Endothelial cell of umbilical vein (primary cell): ENCODE measurements at regions not wholly inside any gene's neighbourhood (a gene's known extent, or its start where the extent isn't known, plus 50 kb on each side); places are given as distances from the start of the nearest gene placed in this dataset.

ENCODE experiments used
- BruUV-seq: library from RNA; stranded (reverse); fragments of 400-500 nt; replicated peaks from 2 replicates; lab custom pipeline; 2021; lab: Mats Ljungman, UMichigan
- CTCF ChIA-PET: fragments of 300-600, 350-600 bp; sonication (Branson Sonifier 250); formaldehyde crosslinking; loops from one replicate; lab custom pipeline; 2021; ENCODE audit warnings: antibody characterized with exemption, inconsistent platforms; lab: Charles Lee
- POLR2A ChIA-PET: fragments of 300-600, 350-600 bp; sonication (Branson Sonifier 250); formaldehyde crosslinking; loops from one replicate; lab custom pipeline; 2021; ENCODE audit warnings: antibody characterized with exemption, inconsistent platforms; lab: Charles Lee
- DNase-seq: peaks from one replicate; pipeline ENCODE4 v3.0.0-alpha.2; 2011; ENCODE audit warnings: low read depth, low spot score
- FAIRE-seq: peaks from 2 replicates; lab custom pipeline; 2011; peaks lifted over from hg19 to GRCh38; lab: Jason Lieb, UNC
- H2AFZ ChIP-seq: 2 replicates; pipeline ENCODE4 v1.6.0; 2012; ENCODE audit warnings: low read depth, low read length, control low read depth, inconsistent platforms
- H3K27ac ChIP-seq: 2 replicates; pipeline ENCODE4 v1.5.1; 2011; ENCODE audit warnings: low read depth, mild to moderate bottlenecking, control low read depth, low read length, moderate library complexity; ENCODE audit not compliant: insufficient read depth
- H3K27me3 ChIP-seq, 2 experiments: 2 replicates each; pipeline versions ENCODE4 v1.6.0 to v1.6.1; 2011; ENCODE audit warnings: low read length in 2 of 2, mixed read lengths in 1 of 2; ENCODE audit not compliant: control insufficient read depth in 2 of 2, insufficient read depth in 2 of 2
- H3K36me3 ChIP-seq, 2 experiments: 2 replicates in 1 of 2; 3 replicates in 1 of 2; pipeline ENCODE4 v1.5.1; 2011; ENCODE audit warnings: low read length in 2 of 2, mild to moderate bottlenecking in 1 of 2, moderate library complexity in 1 of 2; ENCODE audit not compliant: control insufficient read depth in 2 of 2, insufficient read depth in 2 of 2; ENCODE audit errors: extremely low read depth in 1 of 2
- H3K4me1 ChIP-seq: 3 replicates; pipeline ENCODE4 v1.5.1; 2011; ENCODE audit warnings: mild to moderate bottlenecking, low read length; ENCODE audit not compliant: control insufficient read depth, insufficient read depth; ENCODE audit errors: extremely low read depth
- H3K4me2 ChIP-seq: 2 replicates; pipeline ENCODE4 v1.6.1; 2011; ENCODE audit warnings: low read length, control low read depth, mixed read lengths; ENCODE audit not compliant: insufficient read depth
- H3K4me3 ChIP-seq, 3 experiments: fragments of 200-600 bp in 1 of 3; sonication (generic), shearing (Covaris generic) in 1 of 3; replicated peaks in 1 of 3; 2 replicates each; pipeline ENCODE4 v1.5.1; 2011 to 2016; ENCODE audit warnings: control low read depth in 3 of 3, low read length in 3 of 3, mild to moderate bottlenecking in 2 of 3, inconsistent platforms in 1 of 3, low read depth in 1 of 3, moderate library complexity in 1 of 3; ENCODE audit not compliant: insufficient read depth in 1 of 3
- H3K79me2 ChIP-seq: 2 replicates; pipeline ENCODE4 v1.6.0; 2012; ENCODE audit warnings: low read length, inconsistent platforms; ENCODE audit not compliant: control insufficient read depth, insufficient read depth
- H3K9ac ChIP-seq: replicated peaks from 2 replicates; pipeline ENCODE3; 2011; ENCODE audit warnings: low read length, control low read depth; ENCODE audit not compliant: insufficient read depth; ENCODE audit errors: extremely low read depth
- H3K9me1 ChIP-seq: replicated peaks from 3 replicates; pipeline ENCODE4 v1.6.0; 2011; ENCODE audit warnings: mild to moderate bottlenecking, low read length; ENCODE audit not compliant: control insufficient read depth, insufficient read depth; ENCODE audit errors: extremely low read depth
- H3K9me3 ChIP-seq: replicated peaks from 2 replicates; pipeline ENCODE4 v1.5.1; 2012; ENCODE audit warnings: low read length, inconsistent platforms; ENCODE audit not compliant: control insufficient read depth, insufficient read depth
- H4K20me1 ChIP-seq: replicated peaks from 2 replicates; pipeline ENCODE3; 2011; ENCODE audit warnings: mild to moderate bottlenecking, low read length; ENCODE audit not compliant: control insufficient read depth, insufficient read depth; ENCODE audit errors: extremely low read depth
- FOS ChIP-seq: IDR thresholded peaks from 2 replicates; pipeline ENCODE4 v1.6.1; 2011; ENCODE audit warnings: mild to moderate bottlenecking, low read length, moderate library complexity, borderline replicate concordance; ENCODE audit not compliant: insufficient read depth
- JUN ChIP-seq: IDR thresholded peaks from 2 replicates; pipeline ENCODE4 v1.6.1; 2011; ENCODE audit warnings: borderline replicate concordance, low read depth; ENCODE audit not compliant: insufficient read length, insufficient read depth
- POLR2A ChIP-seq: IDR thresholded peaks from 2 replicates; pipeline ENCODE4 v1.6.1; 2012; ENCODE audit warnings: low read depth, mild to moderate bottlenecking, control low read depth, low read length
- POLR2AphosphoS5 ChIP-seq: IDR thresholded peaks from 2 replicates; pipeline ENCODE4 v1.6.1; 2012; ENCODE audit warnings: low read depth, mild to moderate bottlenecking, control low read depth, low read length, moderate library complexity; ENCODE audit not compliant: insufficient read depth
- dilution Hi-C: fragments of 300-500 bp; cut with MboI; formaldehyde crosslinking; loops from one replicate; pipeline ENCODE4 v1.15.0; 2019; ENCODE audit warnings: low sequenced_read_pairs; ENCODE audit not compliant: extremely low pct_ligation_motif_present
- intact Hi-C: fragments of 100-400 bp; cut with micrococcal nuclease; formaldehyde crosslinking; loops from one replicate; pipeline ENCODE4 v1.10.0; 2022

- Histone ChIP-seq H3K4me1 (no peaks in the 10 kb centered on the region), H3K27ac (no peak overlapping the region), H3K79me2 (no peaks in the 10 kb centered on the region), H2AFZ (no peak overlapping the region), H3K27me3 (no peaks in the 10 kb centered on the region), H3K9me1 (no peaks in the 10 kb centered on the region), H3K9ac (no peak overlapping the region), H3K9me3 (no peaks in the 10 kb centered on the region), H3K36me3 (no peaks in the 10 kb centered on the region), H3K4me3 (no peak overlapping the region), H4K20me1 (no peaks in the 10 kb centered on the region), H3K4me2 (no peak overlapping the region)
- no TSS peak for BruUV-seq
- POLR2A ChIA-PET, result no interaction called here
- CTCF ChIA-PET, result no interaction called here
- TF ChIP-seq POLR2A (no peak), FOS (no peak), POLR2AphosphoS5 (no peak), JUN (no peak)
- dilution Hi-C loops, result no loop called here
- DNase-seq (no peak), FAIRE-seq (no peak)
- intact Hi-C loops, result no loop called here
These were observed 102.1 kb downstream of the ITIH6 start for GRCh38 chrX:54695816-54696487.
